ENCODE measurements at regions not wholly inside any gene's neighbourhood (a gene's known extent, or its start where the extent isn't known, plus 50 kb on each side); places are given as distances from the start of the nearest gene placed in this dataset.

- H3K36me3 Mint-ChIP-seq (ENCODE audit: insufficient read depth in 2 of 2): no peaks in the 10 kb centered on the region
- H3K27me3 Mint-ChIP-seq (ENCODE audit: low read depth): no peaks in the 10 kb centered on the region
- no peak for ATAC-seq (replicated peaks in 1 of 2)
- no peaks in the 10 kb centered on the region for H3K9me3 Mint-ChIP-seq
- no peak for DNase-seq
- H3K4me3 Mint-ChIP-seq: no peak overlapping the region
- no peak overlapping the region for H3K27ac Mint-ChIP-seq
- H3K4me1 Mint-ChIP-seq (ENCODE audit: low read depth): no peaks in the 10 kb centered on the region
These were observed 190.8 kb upstream of the SEMA6A start for GRCh38 chr5:116765441-116765840.

- Mint-ChIP-seq H3K4me3 (no peak overlapping the region), H3K36me3 (ENCODE audit: insufficient read depth in 2 of 2) (no peaks in the 10 kb centered on the region), H3K27me3 (ENCODE audit: low read depth) (no peaks in the 10 kb centered on the region), H3K9me3 (no peaks in the 10 kb centered on the region), H3K27ac (no peak overlapping the region), H3K4me1 (ENCODE audit: low read depth) (no peaks in the 10 kb centered on the region)
- ATAC-seq (replicated peaks in 1 of 2) (no peak), DNase-seq (no peak)
These were observed 190.3 kb upstream of the SEMA6A start for GRCh38 chr5:116764941-116765340.

GRCh38 chr5:116763987-116764866 lies 189.6 kb upstream of the SEMA6A start:
- no peak overlapping the region for H3K4me3 Mint-ChIP-seq

GRCh38 chr5:116759860-116760640 lies 185.4 kb upstream of the SEMA6A start:
- Mint-ChIP-seq H3K9me3 (no peaks in the 10 kb centered on the region), H3K4me3 (no peak overlapping the region), H3K27ac (no peak overlapping the region), H3K27me3 (ENCODE audit: low read depth) (no peaks in the 10 kb centered on the region), H3K36me3 (ENCODE audit: insufficient read depth in 2 of 2) (no peaks in the 10 kb centered on the region), H3K4me1 (ENCODE audit: low read depth) (no peaks in the 10 kb centered on the region)
- ATAC-seq (replicated peaks in 1 of 2): no peak
- DNase-seq: no peak

More at GRCh38 chr5:116763987-116764866, 189.6 kb upstream of the SEMA6A start:
- no peaks in the 10 kb centered on the region for H3K27me3 Mint-ChIP-seq (ENCODE audit: low read depth)
- peak in 1 of 2 donors; percentile 26 for ATAC-seq (replicated peaks in 1 of 2)
- DNase-seq: no peak
- H3K9me3 Mint-ChIP-seq: no peaks in the 10 kb centered on the region
- no peaks in the 10 kb centered on the region for H3K36me3 Mint-ChIP-seq (ENCODE audit: insufficient read depth in 2 of 2)
- H3K27ac Mint-ChIP-seq: no peak overlapping the region
- H3K4me1 Mint-ChIP-seq (ENCODE audit: low read depth): no peaks in the 10 kb centered on the region

GRCh38 chr5:116757326-116757725 lies 182.7 kb upstream of the SEMA6A start:
- H3K36me3 Mint-ChIP-seq (ENCODE audit: insufficient read depth in 2 of 2): no peaks in the 10 kb centered on the region
- H3K4me1 Mint-ChIP-seq (ENCODE audit: low read depth): no peaks in the 10 kb centered on the region
- no peaks in the 10 kb centered on the region for H3K9me3 Mint-ChIP-seq
- DNase-seq: no peak
- H3K4me3 Mint-ChIP-seq: no peak overlapping the region
- H3K27me3 Mint-ChIP-seq (ENCODE audit: low read depth): no peaks in the 10 kb centered on the region
- no peak for ATAC-seq (replicated peaks in 1 of 2)
- H3K27ac Mint-ChIP-seq: no peak overlapping the region

- Mint-ChIP-seq H3K4me3 (no peak overlapping the region), H3K4me1 (ENCODE audit: low read depth) (no peaks in the 10 kb centered on the region), H3K27me3 (ENCODE audit: low read depth) (no peaks in the 10 kb centered on the region), H3K36me3 (ENCODE audit: insufficient read depth in 2 of 2) (no peaks in the 10 kb centered on the region), H3K27ac (no peak overlapping the region), H3K9me3 (no peaks in the 10 kb centered on the region)
- no peak for DNase-seq
- ATAC-seq (replicated peaks in 1 of 2): no peak
These were observed 181.9 kb upstream of the SEMA6A start for GRCh38 chr5:116756531-116756930.

- Mint-ChIP-seq H3K36me3 (ENCODE audit: insufficient read depth in 2 of 2) (no peaks in the 10 kb centered on the region), H3K27ac (no peak overlapping the region), H3K4me1 (ENCODE audit: low read depth) (no peaks in the 10 kb centered on the region), H3K9me3 (no peaks in the 10 kb centered on the region), H3K4me3 (no peak overlapping the region), H3K27me3 (ENCODE audit: low read depth) (no peaks in the 10 kb centered on the region)
- no peak for DNase-seq
- ATAC-seq (replicated peaks in 1 of 2): no peak
These were observed 179.9 kb upstream of the SEMA6A start for GRCh38 chr5:116754556-116754955.

GRCh38 chr5:116751684-116752083 lies 177.1 kb upstream of the SEMA6A start:
- H3K9me3 Mint-ChIP-seq: no peaks in the 10 kb centered on the region
- no peak overlapping the region for H3K4me3 Mint-ChIP-seq
- H3K27me3 Mint-ChIP-seq (ENCODE audit: low read depth): no peaks in the 10 kb centered on the region
- DNase-seq: no peak
- H3K27ac Mint-ChIP-seq: no peak overlapping the region
- no peaks in the 10 kb centered on the region for H3K4me1 Mint-ChIP-seq (ENCODE audit: low read depth)
- no peaks in the 10 kb centered on the region for H3K36me3 Mint-ChIP-seq (ENCODE audit: insufficient read depth in 2 of 2)
- no peak for ATAC-seq (replicated peaks in 1 of 2)

- Mint-ChIP-seq H3K27ac (no peak overlapping the region), H3K4me3 (no peak overlapping the region), H3K27me3 (ENCODE audit: low read depth) (no peaks in the 10 kb centered on the region), H3K4me1 (ENCODE audit: low read depth) (no peaks in the 10 kb centered on the region), H3K36me3 (ENCODE audit: insufficient read depth in 2 of 2) (no peaks in the 10 kb centered on the region), H3K9me3 (no peaks in the 10 kb centered on the region)
- ATAC-seq (replicated peaks in 1 of 2): no peak
- DNase-seq: no peak
These were observed 176.3 kb upstream of the SEMA6A start for GRCh38 chr5:116750631-116751580.

GRCh38 chr5:116747881-116748280 lies 173.3 kb upstream of the SEMA6A start:
- Mint-ChIP-seq H3K27ac (no peak overlapping the region), H3K9me3 (peaks cover 8% of the 10 kb centered on the region in 2 donors), H3K4me1 (ENCODE audit: low read depth) (no peaks in the 10 kb centered on the region), H3K36me3 (ENCODE audit: insufficient read depth in 2 of 2) (peaks cover 0 to 4% of the 10 kb centered on the region in 2 donors), H3K27me3 (ENCODE audit: low read depth) (no peaks in the 10 kb centered on the region), H3K4me3 (no peak overlapping the region)
- DNase-seq (no peak), ATAC-seq (replicated peaks in 1 of 2) (no peak)

GRCh38 chr5:116746668-116747067 lies 172.0 kb upstream of the SEMA6A start:
- Mint-ChIP-seq H3K27me3 (ENCODE audit: low read depth) (no peaks in the 10 kb centered on the region), H3K4me1 (ENCODE audit: low read depth) (no peaks in the 10 kb centered on the region), H3K9me3 (peaks cover 8% of the 10 kb centered on the region in 2 donors), H3K4me3 (no peak overlapping the region), H3K36me3 (ENCODE audit: insufficient read depth in 2 of 2) (peaks cover 0 to 4% of the 10 kb centered on the region in 2 donors), H3K27ac (no peak overlapping the region)
- DNase-seq (no peak), ATAC-seq (replicated peaks in 1 of 2) (no peak)

- H3K9me3 Mint-ChIP-seq: peaks cover 8% of the 10 kb centered on the region in 2 donors
These were observed 166.1 kb upstream of the SEMA6A start for GRCh38 chr5:116740771-116741170.

More at GRCh38 chr5:116740771-116741170, 166.1 kb upstream of the SEMA6A start:
- peaks cover 0 to 4% of the 10 kb centered on the region in 2 donors for H3K36me3 Mint-ChIP-seq (ENCODE audit: insufficient read depth in 2 of 2)
- ATAC-seq (replicated peaks in 1 of 2): no peak
- peaks cover 7% of the 10 kb centered on the region for H3K27me3 Mint-ChIP-seq (ENCODE audit: low read depth)
- no peak for DNase-seq
- H3K27ac Mint-ChIP-seq: no peak overlapping the region
- H3K4me1 Mint-ChIP-seq (ENCODE audit: low read depth): no peaks in the 10 kb centered on the region
- no peak overlapping the region for H3K4me3 Mint-ChIP-seq

Data from activated T-cell treated with anti-CD3 and anti-CD28 coated beads, Interleukin-2, amount 50 U/mL, for 72 hours (primary cell).